GM23338 (cell line): ENCODE measurements at regions not wholly inside any gene's neighbourhood (a gene's known extent, or its start where the extent isn't known, plus 50 kb on each side); places are given as distances from the start of the nearest gene placed in this dataset.
A peak's percentile ranks its signal among the peaks of the same experiment; 100 is the strongest.

ENCODE experiments used
- ATAC-seq: fragments of 200-7000 bp; cut with Tn5 transposase; 3 replicates; pipeline ENCODE4 v1.9.1; 2020
- DNase-seq: peaks from one replicate; pipeline ENCODE4 v3.0.0-alpha.2; 2015; ENCODE audit warnings: low spot score
- H2AFZ ChIP-seq: fragments of 200-600 bp; sonication (generic); 2 replicates; pipeline ENCODE4 v1.8.0; 2016; ENCODE audit warnings: antibody characterized with exemption, mild to moderate bottlenecking, moderate library complexity
- H3F3A ChIP-seq: fragments of 200-600 bp; sonication (generic); replicated peaks from 2 replicates; pipeline ENCODE4 v1.8.0; 2017; ENCODE audit warnings: antibody characterized with exemption, mixed run types, low read depth
- H3K27ac ChIP-seq: fragments of 200-600 bp; sonication (generic); 2 replicates; pipeline ENCODE4 v1.6.1; 2016; ENCODE audit warnings: low read depth
- H3K27me3 ChIP-seq: fragments of 200-600 bp; sonication (generic); 2 replicates; pipeline ENCODE4 v1.8.0; 2016; ENCODE audit warnings: mild to moderate bottlenecking, mixed run types, moderate library complexity; ENCODE audit not compliant: insufficient read depth
- H3K36me3 ChIP-seq: fragments of 200-600 bp; sonication (generic); 2 replicates; pipeline ENCODE4 v1.8.0; 2016; ENCODE audit warnings: mild to moderate bottlenecking; ENCODE audit not compliant: insufficient read depth
- H3K4me1 ChIP-seq: fragments of 200-600 bp; sonication (generic); 2 replicates; pipeline ENCODE4 v1.8.0; 2016; ENCODE audit warnings: mild to moderate bottlenecking, moderate library complexity; ENCODE audit not compliant: insufficient read depth
- H3K4me2 ChIP-seq: fragments of 200-600 bp; sonication (generic); 2 replicates; pipeline ENCODE4 v1.7.1; 2017; ENCODE audit warnings: mixed run types
- H3K4me3 ChIP-seq: fragments of 200-600 bp; sonication (generic); 2 replicates; pipeline ENCODE4 v1.6.1; 2016; ENCODE audit warnings: mixed run types
- H3K79me2 ChIP-seq: fragments of 200-600 bp; sonication (generic); replicated peaks from 2 replicates; pipeline ENCODE4 v1.8.0; 2017; ENCODE audit warnings: mild to moderate bottlenecking; ENCODE audit not compliant: insufficient read depth
- H3K9me2 ChIP-seq: fragments of 200-600 bp; sonication (generic); 2 replicates; pipeline ENCODE4 v1.8.0; 2017; ENCODE audit not compliant: insufficient read depth
- H4K20me1 ChIP-seq: fragments of 200-600 bp; sonication (generic); replicated peaks from 2 replicates; pipeline ENCODE4 v1.8.0; 2017; ENCODE audit warnings: mild to moderate bottlenecking; ENCODE audit not compliant: insufficient read depth
- H3K27ac Mint-ChIP-seq: 2 replicates; pipeline ENCODE4 v1.8.0; 2020; ENCODE audit warnings: inconsistent platforms, mild to moderate bottlenecking, moderate library complexity, mixed read lengths
- H3K27me3 Mint-ChIP-seq: 3 replicates; pipeline ENCODE4 v1.8.0; 2022; ENCODE audit warnings: low read depth, mild to moderate bottlenecking, moderate library complexity, mixed read lengths, inconsistent platforms; ENCODE audit not compliant: insufficient read depth, poor library complexity
- H3K36me3 Mint-ChIP-seq: 3 replicates; pipeline ENCODE4 v1.8.0; 2021; ENCODE audit warnings: low read depth, mild to moderate bottlenecking, inconsistent platforms, moderate library complexity, mixed read lengths
- H3K4me1 Mint-ChIP-seq: 3 replicates; pipeline ENCODE4 v1.8.0; 2020; ENCODE audit warnings: mild to moderate bottlenecking, inconsistent platforms, mixed read lengths
- H3K4me3 Mint-ChIP-seq: 3 replicates; pipeline ENCODE4 v1.8.0; 2021; ENCODE audit warnings: moderate library complexity, mild to moderate bottlenecking, inconsistent platforms, mixed read lengths
- H3K9me3 Mint-ChIP-seq: 3 replicates; pipeline ENCODE4 v1.8.0; 2020; ENCODE audit warnings: moderate library complexity, mild to moderate bottlenecking, inconsistent platforms, mixed read lengths
- CREB1 ChIP-seq: fragments of 250-450 bp; sonication (Bioruptor Pico); IDR thresholded peaks from 2 replicates; pipeline ENCODE4 v1.5.0; 2020; ENCODE audit warnings: low read depth, mild to moderate bottlenecking, moderate library complexity
- EZH2phosphoT487 ChIP-seq: fragments of 200-600 bp; sonication (generic); IDR thresholded peaks from one replicate; pipeline ENCODE4 v1.8.1; 2018; ENCODE audit warnings: antibody characterized with exemption; ENCODE audit not compliant: unreplicated experiment
- JUNB ChIP-seq: IDR thresholded peaks from one replicate; pipeline ENCODE4 v1.6.1; 2016; ENCODE audit warnings: antibody characterized with exemption; ENCODE audit not compliant: unreplicated experiment
- NANOG ChIP-seq: IDR thresholded peaks from 2 replicates; pipeline ENCODE4 v1.6.1; 2016; ENCODE audit warnings: antibody characterized with exemption, borderline replicate concordance
- POLR2AphosphoS5 ChIP-seq: IDR thresholded peaks from 2 replicates; pipeline ENCODE4 v1.6.1; 2016; ENCODE audit warnings: antibody characterized with exemption, low read depth
- ZNF331 ChIP-seq: fragments of 250-450 bp; sonication (Bioruptor Pico); IDR thresholded peaks from 2 replicates; pipeline ENCODE4 v1.5.0; 2020; ENCODE audit warnings: low read depth, mild to moderate bottlenecking, moderate library complexity
- TF ChIP-seq, protein P1 (sequence below): fragments of 250-450 bp; sonication (Bioruptor Pico); IDR thresholded peaks from 2 replicates; pipeline ENCODE4 v1.5.0; 2020; ENCODE audit warnings: mild to moderate bottlenecking, moderate library complexity
- TF ChIP-seq, protein P2 (sequence below): IDR thresholded peaks from one replicate; pipeline ENCODE4 v1.6.1; 2018; ENCODE audit warnings: antibody characterized with exemption; ENCODE audit not compliant: unreplicated experiment
- TF ChIP-seq, protein P3 (sequence below): IDR thresholded peaks from 2 replicates; pipeline ENCODE4 v1.6.1; 2016; ENCODE audit warnings: antibody characterized with exemption

- Histone ChIP-seq H3K79me2 (no peaks in the 10 kb centered on the region), H3K27me3 (no peaks in the 10 kb centered on the region), H4K20me1 (no peaks in the 10 kb centered on the region), H3K4me2 (no peak overlapping the region), H3K4me1 (0 out of 2 replicates have a peak, but pooled peaks cover 4% of the 10 kb centered on the region), H3K27ac (no peak overlapping the region), H3K36me3 (no peaks in the 10 kb centered on the region), H3F3A (no peaks in the 10 kb centered on the region), H3K9me2 (no peaks in the 10 kb centered on the region; the same call in 1 of the 2 replicates), H3K4me3 (no peak overlapping the region), H2AFZ (no peak overlapping the region)
- Mint-ChIP-seq H3K36me3 (peaks cover 4% of the 10 kb centered on the region; the same call in 1 of the 3 replicates), H3K9me3 (peaks cover 10% of the 10 kb centered on the region; the same call in 2 of the 3 replicates), H3K27me3 (peaks cover 2% of the 10 kb centered on the region), H3K4me1 (peaks cover 10% of the 10 kb centered on the region; the same call in 2 of the 3 replicates), H3K27ac (no peak overlapping the region), H3K4me3 (no peak overlapping the region)
- no peak for ATAC-seq
- TF ChIP-seq CREB1 = no peak
- TF ChIP-seq, protein P1, sequence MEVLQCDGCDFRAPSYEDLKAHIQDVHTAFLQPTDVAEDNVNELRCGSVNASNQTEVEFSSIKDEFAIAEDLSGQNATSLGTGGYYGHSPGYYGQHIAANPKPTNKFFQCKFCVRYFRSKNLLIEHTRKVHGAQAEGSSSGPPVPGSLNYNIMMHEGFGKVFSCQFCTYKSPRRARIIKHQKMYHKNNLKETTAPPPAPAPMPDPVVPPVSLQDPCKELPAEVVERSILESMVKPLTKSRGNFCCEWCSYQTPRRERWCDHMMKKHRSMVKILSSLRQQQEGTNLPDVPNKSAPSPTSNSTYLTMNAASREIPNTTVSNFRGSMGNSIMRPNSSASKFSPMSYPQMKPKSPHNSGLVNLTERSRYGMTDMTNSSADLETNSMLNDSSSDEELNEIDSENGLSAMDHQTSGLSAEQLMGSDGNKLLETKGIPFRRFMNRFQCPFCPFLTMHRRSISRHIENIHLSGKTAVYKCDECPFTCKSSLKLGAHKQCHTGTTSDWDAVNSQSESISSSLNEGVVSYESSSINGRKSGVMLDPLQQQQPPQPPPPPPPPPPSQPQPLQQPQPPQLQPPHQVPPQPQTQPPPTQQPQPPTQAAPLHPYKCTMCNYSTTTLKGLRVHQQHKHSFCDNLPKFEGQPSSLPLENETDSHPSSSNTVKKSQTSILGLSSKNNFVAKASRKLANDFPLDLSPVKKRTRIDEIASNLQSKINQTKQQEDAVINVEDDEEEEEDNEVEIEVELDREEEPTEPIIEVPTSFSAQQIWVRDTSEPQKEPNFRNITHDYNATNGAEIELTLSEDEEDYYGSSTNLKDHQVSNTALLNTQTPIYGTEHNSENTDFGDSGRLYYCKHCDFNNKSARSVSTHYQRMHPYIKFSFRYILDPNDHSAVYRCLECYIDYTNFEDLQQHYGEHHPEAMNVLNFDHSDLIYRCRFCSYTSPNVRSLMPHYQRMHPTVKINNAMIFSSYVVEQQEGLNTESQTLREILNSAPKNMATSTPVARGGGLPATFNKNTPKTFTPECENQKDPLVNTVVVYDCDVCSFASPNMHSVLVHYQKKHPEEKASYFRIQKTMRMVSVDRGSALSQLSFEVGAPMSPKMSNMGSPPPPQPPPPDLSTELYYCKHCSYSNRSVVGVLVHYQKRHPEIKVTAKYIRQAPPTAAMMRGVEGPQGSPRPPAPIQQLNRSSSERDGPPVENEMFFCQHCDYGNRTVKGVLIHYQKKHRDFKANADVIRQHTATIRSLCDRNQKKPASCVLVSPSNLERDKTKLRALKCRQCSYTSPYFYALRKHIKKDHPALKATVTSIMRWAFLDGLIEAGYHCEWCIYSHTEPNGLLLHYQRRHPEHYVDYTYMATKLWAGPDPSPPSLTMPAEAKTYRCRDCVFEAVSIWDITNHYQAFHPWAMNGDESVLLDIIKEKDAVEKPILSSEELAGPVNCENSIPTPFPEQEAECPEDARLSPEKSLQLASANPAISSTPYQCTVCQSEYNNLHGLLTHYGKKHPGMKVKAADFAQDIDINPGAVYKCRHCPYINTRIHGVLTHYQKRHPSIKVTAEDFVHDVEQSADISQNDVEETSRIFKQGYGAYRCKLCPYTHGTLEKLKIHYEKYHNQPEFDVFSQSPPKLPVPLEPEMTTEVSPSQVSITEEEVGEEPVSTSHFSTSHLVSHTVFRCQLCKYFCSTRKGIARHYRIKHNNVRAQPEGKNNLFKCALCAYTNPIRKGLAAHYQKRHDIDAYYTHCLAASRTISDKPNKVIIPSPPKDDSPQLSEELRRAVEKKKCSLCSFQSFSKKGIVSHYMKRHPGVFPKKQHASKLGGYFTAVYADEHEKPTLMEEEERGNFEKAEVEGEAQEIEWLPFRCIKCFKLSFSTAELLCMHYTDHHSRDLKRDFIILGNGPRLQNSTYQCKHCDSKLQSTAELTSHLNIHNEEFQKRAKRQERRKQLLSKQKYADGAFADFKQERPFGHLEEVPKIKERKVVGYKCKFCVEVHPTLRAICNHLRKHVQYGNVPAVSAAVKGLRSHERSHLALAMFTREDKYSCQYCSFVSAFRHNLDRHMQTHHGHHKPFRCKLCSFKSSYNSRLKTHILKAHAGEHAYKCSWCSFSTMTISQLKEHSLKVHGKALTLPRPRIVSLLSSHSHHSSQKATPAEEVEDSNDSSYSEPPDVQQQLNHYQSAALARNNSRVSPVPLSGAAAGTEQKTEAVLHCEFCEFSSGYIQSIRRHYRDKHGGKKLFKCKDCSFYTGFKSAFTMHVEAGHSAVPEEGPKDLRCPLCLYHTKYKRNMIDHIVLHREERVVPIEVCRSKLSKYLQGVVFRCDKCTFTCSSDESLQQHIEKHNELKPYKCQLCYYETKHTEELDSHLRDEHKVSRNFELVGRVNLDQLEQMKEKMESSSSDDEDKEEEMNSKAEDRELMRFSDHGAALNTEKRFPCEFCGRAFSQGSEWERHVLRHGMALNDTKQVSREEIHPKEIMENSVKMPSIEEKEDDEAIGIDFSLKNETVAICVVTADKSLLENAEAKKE = no peak
- DNase-seq = no peak
Measured at GRCh38 chr2:103138123-103138901, 376.5 kb downstream of the TMEM182 start.

DNA sequence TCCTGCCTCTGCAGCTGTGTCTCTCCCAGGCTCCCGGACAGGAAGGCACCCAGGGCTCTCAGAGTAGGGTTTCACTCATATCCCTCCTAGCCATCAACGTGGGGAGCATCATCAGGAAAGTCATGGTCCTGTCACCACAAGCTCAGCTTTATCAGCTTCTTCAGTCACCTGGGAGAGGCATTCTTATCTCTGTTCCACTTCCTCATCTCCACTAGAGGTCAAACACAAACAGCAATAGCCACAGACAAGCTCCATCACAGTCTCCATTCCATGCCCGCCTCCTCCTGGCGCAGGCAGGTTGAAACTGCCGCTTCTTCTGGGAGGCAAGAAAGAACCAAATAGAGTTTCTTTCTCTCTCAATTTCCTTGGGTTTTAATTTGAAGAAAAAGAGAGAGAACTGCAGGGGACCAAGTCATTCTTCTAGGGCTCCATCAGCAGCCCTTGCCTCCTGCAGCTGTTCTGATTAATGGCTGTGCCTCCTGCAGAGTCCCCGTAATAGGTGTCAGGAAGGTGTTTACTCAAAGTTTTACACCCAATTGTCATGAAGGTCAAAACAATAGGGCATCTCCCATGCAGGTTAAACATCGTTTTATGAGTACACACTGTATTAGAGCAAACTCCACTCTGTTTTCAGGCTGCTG, 377.9 kb downstream of the TMEM182 start:
- DNase-seq (no peak), ATAC-seq (peak; percentile 34)
- peaks cover 10% of the 10 kb centered on the region; the same call in 2 of the 3 replicates for H3K9me3 Mint-ChIP-seq
- Histone ChIP-seq H3K4me1 (0 out of 2 replicates have a peak, but pooled peaks cover 4% of the 10 kb centered on the region), H3K4me2 (no peak overlapping the region), H3K9me2 (no peaks in the 10 kb centered on the region; the same call in 1 of the 2 replicates), H4K20me1 (no peaks in the 10 kb centered on the region), H3K27ac (no peak overlapping the region), H3K27me3 (no peaks in the 10 kb centered on the region), H3F3A (no peaks in the 10 kb centered on the region), H3K36me3 (no peaks in the 10 kb centered on the region), H2AFZ (no peak overlapping the region; the same call in 1 of the 2 replicates), H3K79me2 (no peaks in the 10 kb centered on the region), H3K4me3 (no peak overlapping the region)
- H3K4me3 Mint-ChIP-seq = no peak overlapping the region
- H3K36me3 Mint-ChIP-seq = peaks cover 4% of the 10 kb centered on the region; the same call in 1 of the 3 replicates
- H3K27ac Mint-ChIP-seq = no peak overlapping the region
- peaks cover under 1% of the 10 kb centered on the region for H3K27me3 Mint-ChIP-seq
- H3K4me1 Mint-ChIP-seq = peaks cover 10% of the 10 kb centered on the region; the same call in 2 of the 3 replicates
- TF ChIP-seq NANOG (no peak), EZH2phosphoT487 (no peak), CREB1 (no peak), ZNF331 (CRISPR knock-in tag) (no peak), POLR2AphosphoS5 (no peak), JUNB (no peak)
- TF ChIP-seq, protein P2, sequence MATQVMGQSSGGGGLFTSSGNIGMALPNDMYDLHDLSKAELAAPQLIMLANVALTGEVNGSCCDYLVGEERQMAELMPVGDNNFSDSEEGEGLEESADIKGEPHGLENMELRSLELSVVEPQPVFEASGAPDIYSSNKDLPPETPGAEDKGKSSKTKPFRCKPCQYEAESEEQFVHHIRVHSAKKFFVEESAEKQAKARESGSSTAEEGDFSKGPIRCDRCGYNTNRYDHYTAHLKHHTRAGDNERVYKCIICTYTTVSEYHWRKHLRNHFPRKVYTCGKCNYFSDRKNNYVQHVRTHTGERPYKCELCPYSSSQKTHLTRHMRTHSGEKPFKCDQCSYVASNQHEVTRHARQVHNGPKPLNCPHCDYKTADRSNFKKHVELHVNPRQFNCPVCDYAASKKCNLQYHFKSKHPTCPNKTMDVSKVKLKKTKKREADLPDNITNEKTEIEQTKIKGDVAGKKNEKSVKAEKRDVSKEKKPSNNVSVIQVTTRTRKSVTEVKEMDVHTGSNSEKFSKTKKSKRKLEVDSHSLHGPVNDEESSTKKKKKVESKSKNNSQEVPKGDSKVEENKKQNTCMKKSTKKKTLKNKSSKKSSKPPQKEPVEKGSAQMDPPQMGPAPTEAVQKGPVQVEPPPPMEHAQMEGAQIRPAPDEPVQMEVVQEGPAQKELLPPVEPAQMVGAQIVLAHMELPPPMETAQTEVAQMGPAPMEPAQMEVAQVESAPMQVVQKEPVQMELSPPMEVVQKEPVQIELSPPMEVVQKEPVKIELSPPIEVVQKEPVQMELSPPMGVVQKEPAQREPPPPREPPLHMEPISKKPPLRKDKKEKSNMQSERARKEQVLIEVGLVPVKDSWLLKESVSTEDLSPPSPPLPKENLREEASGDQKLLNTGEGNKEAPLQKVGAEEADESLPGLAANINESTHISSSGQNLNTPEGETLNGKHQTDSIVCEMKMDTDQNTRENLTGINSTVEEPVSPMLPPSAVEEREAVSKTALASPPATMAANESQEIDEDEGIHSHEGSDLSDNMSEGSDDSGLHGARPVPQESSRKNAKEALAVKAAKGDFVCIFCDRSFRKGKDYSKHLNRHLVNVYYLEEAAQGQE = no peak
- TF ChIP-seq, protein P3, sequence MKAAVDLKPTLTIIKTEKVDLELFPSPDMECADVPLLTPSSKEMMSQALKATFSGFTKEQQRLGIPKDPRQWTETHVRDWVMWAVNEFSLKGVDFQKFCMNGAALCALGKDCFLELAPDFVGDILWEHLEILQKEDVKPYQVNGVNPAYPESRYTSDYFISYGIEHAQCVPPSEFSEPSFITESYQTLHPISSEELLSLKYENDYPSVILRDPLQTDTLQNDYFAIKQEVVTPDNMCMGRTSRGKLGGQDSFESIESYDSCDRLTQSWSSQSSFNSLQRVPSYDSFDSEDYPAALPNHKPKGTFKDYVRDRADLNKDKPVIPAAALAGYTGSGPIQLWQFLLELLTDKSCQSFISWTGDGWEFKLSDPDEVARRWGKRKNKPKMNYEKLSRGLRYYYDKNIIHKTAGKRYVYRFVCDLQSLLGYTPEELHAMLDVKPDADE = no peak
